H1 (cell line): ENCODE measurements at regions not wholly inside any gene's neighbourhood (a gene's known extent, or its start where the extent isn't known, plus 50 kb on each side); places are given as distances from the start of the nearest gene placed in this dataset.

ENCODE experiments used
- SIN3A ChIP-seq, 2 experiments: IDR thresholded peaks in 1 of 2; conservative IDR thresholded peaks in 1 of 2; 2 replicates each; pipeline ENCODE4 v1.6.1; 2011 to 2012; ENCODE audit warnings: low read length in 2 of 2, improper control_type of control experiment in 1 of 2, low read depth in 1 of 2, mild to moderate bottlenecking in 1 of 2

- TF ChIP-seq SIN3A (conservative IDR thresholded peaks at IDR 0.05 in 1 of 2, IDR thresholded peaks at IDR 0.05 in 1 of 2; ENCODE audit: low read depth in 1 of 2, low read length in 2 of 2): no peak
Measured at GRCh38 chr16:80377096-80377956, 163.5 kb upstream of the DYNLRB2 start (continued).
